H9 (cell line): ENCODE measurements at regions not wholly inside any gene's neighbourhood (a gene's known extent, or its start where the extent isn't known, plus 50 kb on each side); places are given as distances from the start of the nearest gene placed in this dataset.

Source experiments
- DNase-seq: peaks from one replicate; pipeline ENCODE4 v3.0.0-alpha.2; 2017
- H2AFZ ChIP-seq: one replicate; pipeline ENCODE4 v1.6.1; 2013; ENCODE audit warnings: mild to moderate bottlenecking, low read length, control low read depth, moderate library complexity
- H2AK5ac ChIP-seq: 2 replicates; pipeline ENCODE4 v1.6.1; 2013; ENCODE audit warnings: low read length, control low read depth, mixed read lengths; ENCODE audit not compliant: insufficient read length
- H2BK120ac ChIP-seq: one replicate; pipeline ENCODE4 v1.6.1; 2013; ENCODE audit warnings: low read depth, mild to moderate bottlenecking, low read length, control low read depth, inconsistent platforms; ENCODE audit not compliant: poor library complexity, severe bottlenecking
- H2BK12ac ChIP-seq: 2 replicates; pipeline ENCODE4 v1.6.1; 2013; ENCODE audit warnings: low read length, control low read depth, mixed read lengths, low read depth; ENCODE audit not compliant: insufficient read length
- H2BK15ac ChIP-seq: 2 replicates; pipeline ENCODE4 v1.6.1; 2013; ENCODE audit warnings: low read depth, low read length, control low read depth
- H2BK20ac ChIP-seq: one replicate; pipeline ENCODE4 v1.6.1; 2013; ENCODE audit warnings: low read depth, mild to moderate bottlenecking, low read length, control low read depth, inconsistent platforms; ENCODE audit not compliant: poor library complexity, severe bottlenecking
- H2BK5ac ChIP-seq: 2 replicates; pipeline ENCODE4 v1.6.1; 2013; ENCODE audit warnings: low read length, control low read depth, mixed read lengths; ENCODE audit not compliant: insufficient read length
- H3K14ac ChIP-seq: 2 replicates; pipeline ENCODE4 v1.6.1; 2013; ENCODE audit warnings: low read length, control low read depth; ENCODE audit not compliant: insufficient read depth
- H3K18ac ChIP-seq: 2 replicates; pipeline ENCODE4 v1.6.1; 2013; ENCODE audit warnings: low read depth, mild to moderate bottlenecking, mixed read lengths, low read length, control low read depth; ENCODE audit not compliant: insufficient read length
- H3K23ac ChIP-seq: 2 replicates; pipeline ENCODE4 v1.6.1; 2013; ENCODE audit warnings: low read length, control low read depth, mixed read lengths, low read depth; ENCODE audit not compliant: insufficient read length
- H3K23me2 ChIP-seq: 2 replicates; pipeline ENCODE4 v1.6.1; 2013; ENCODE audit warnings: low read depth, mild to moderate bottlenecking, mixed read lengths, low read length, control low read depth; ENCODE audit not compliant: insufficient read length, poor library complexity, severe bottlenecking
- H3K27ac ChIP-seq: 2 replicates; pipeline ENCODE4 v1.5.1; 2013; ENCODE audit warnings: low read length, control low read depth, mixed read lengths, low read depth; ENCODE audit not compliant: insufficient read length
- H3K27me3 ChIP-seq: 2 replicates; pipeline ENCODE4 v1.6.1; 2013; ENCODE audit warnings: low read length, control low read depth, inconsistent platforms; ENCODE audit not compliant: insufficient read depth
- H3K4ac ChIP-seq: 2 replicates; pipeline ENCODE4 v1.6.1; 2013; ENCODE audit warnings: low read depth, mild to moderate bottlenecking, control low read depth, inconsistent platforms, low read length, moderate library complexity
- H3K4me1 ChIP-seq: 2 replicates; pipeline ENCODE4 v1.6.1; 2013; ENCODE audit warnings: low read length, control low read depth, inconsistent platforms; ENCODE audit not compliant: insufficient read depth
- H3K4me2 ChIP-seq: 2 replicates; pipeline ENCODE4 v1.6.1; 2013; ENCODE audit warnings: low read length, control low read depth, mixed read lengths; ENCODE audit not compliant: insufficient read length, insufficient read depth
- H3K56ac ChIP-seq: 2 replicates; pipeline ENCODE4 v1.6.1; 2013; ENCODE audit warnings: low read depth, mild to moderate bottlenecking, mixed read lengths, low read length, control low read depth; ENCODE audit not compliant: insufficient read length
- H3K79me1 ChIP-seq: 2 replicates; pipeline ENCODE4 v1.6.1; 2013; ENCODE audit warnings: low read depth, mild to moderate bottlenecking, moderate library complexity, low read length, control low read depth, inconsistent platforms; ENCODE audit not compliant: insufficient read depth, poor library complexity, severe bottlenecking
- H3K79me2 ChIP-seq: 2 replicates; pipeline ENCODE4 v1.6.1; 2013; ENCODE audit warnings: low read length, control low read depth, inconsistent platforms; ENCODE audit not compliant: insufficient read depth
- H3K9ac ChIP-seq: 2 replicates; pipeline ENCODE4 v1.6.1; 2013; ENCODE audit warnings: low read length, control low read depth, mixed read lengths; ENCODE audit not compliant: insufficient read length; ENCODE audit errors: extremely low read depth
- H3K9me3 ChIP-seq: one replicate; pipeline ENCODE4 v1.6.1; 2013; ENCODE audit warnings: low read depth, low read length, inconsistent platforms; ENCODE audit not compliant: control insufficient read depth
- H3T11ph ChIP-seq: one replicate; pipeline ENCODE4 v1.6.1; 2013; ENCODE audit warnings: mild to moderate bottlenecking, low read length, control low read depth, inconsistent platforms
- H4K20me1 ChIP-seq: one replicate; pipeline ENCODE4 v1.6.1; 2013; ENCODE audit not compliant: control insufficient read depth, insufficient read length, insufficient read depth
- H4K5ac ChIP-seq: 2 replicates; pipeline ENCODE4 v1.6.1; 2013; ENCODE audit warnings: low read depth, mild to moderate bottlenecking, mixed read lengths, low read length, control low read depth; ENCODE audit not compliant: insufficient read length
- H4K8ac ChIP-seq: replicated peaks from 2 replicates; pipeline ENCODE4 v1.6.1; 2013; ENCODE audit warnings: low read length, control low read depth, mixed read lengths, low read depth; ENCODE audit not compliant: insufficient read length
- H4K91ac ChIP-seq: 2 replicates; pipeline ENCODE4 v1.6.1; 2013; ENCODE audit warnings: low read depth, mild to moderate bottlenecking, moderate library complexity, mixed read lengths, low read length, control low read depth; ENCODE audit not compliant: insufficient read length
- H3K27ac Mint-ChIP-seq, 3 experiments: 2 replicates in 2 of 3; 3 replicates in 1 of 3; pipeline ENCODE4 v1.8.0; 2020 to 2021; ENCODE audit warnings: mixed read lengths in 3 of 3, mild to moderate bottlenecking in 1 of 3, moderate library complexity in 1 of 3
- H3K27me3 Mint-ChIP-seq: 2 replicates; pipeline ENCODE4 v1.8.0; 2021; ENCODE audit warnings: low read depth, mild to moderate bottlenecking, moderate library complexity, mixed read lengths
- H3K36me3 Mint-ChIP-seq, 3 experiments: 2 replicates in 2 of 3; 3 replicates in 1 of 3; pipeline ENCODE4 v1.8.0; 2020 to 2021; ENCODE audit warnings: low read depth in 3 of 3, mixed read lengths in 3 of 3; ENCODE audit not compliant: insufficient read depth in 1 of 3
- H3K4me1 Mint-ChIP-seq, 2 experiments: 2 replicates each; pipeline ENCODE4 v1.8.0; 2020; ENCODE audit warnings: mixed read lengths in 2 of 2
- H3K4me3 Mint-ChIP-seq, 2 experiments: 2 replicates in 1 of 2; 3 replicates in 1 of 2; pipeline ENCODE4 v1.8.0; 2020 to 2021; ENCODE audit warnings: mild to moderate bottlenecking in 2 of 2, mixed read lengths in 2 of 2, moderate library complexity in 1 of 2
- H3K9me3 Mint-ChIP-seq, 2 experiments: 2 replicates in 1 of 2; 3 replicates in 1 of 2; pipeline ENCODE4 v1.8.0; 2020; ENCODE audit warnings: mild to moderate bottlenecking in 2 of 2, mixed read lengths in 2 of 2, moderate library complexity in 1 of 2
- CTCF ChIP-seq: fragments of 200-600 bp; sonication (generic); conservative IDR thresholded peaks from 3 replicates; pipeline ENCODE4 v1.8.0; 2021; ENCODE audit warnings: antibody characterized with exemption, mild to moderate bottlenecking
- WGBS: extraction: QIAGEN DNeasy Blood & Tissue Kit; methylation state at CpG from one replicate; pipeline ENCODE4 v1.1.7; 2013; ENCODE audit warnings: missing lambda C conversion rate, low lambda C conversion rate, mixed read lengths; ENCODE audit not compliant: insufficient read length; ENCODE audit errors: extremely low coverage; 5-methylcytosine and 5-hydroxymethylcytosine counted together

GRCh38 chr2:175393851-175394250 lies 212.3 kb upstream of the ATP5MC3 start:
- H3K4me1 Mint-ChIP-seq = no peaks in the 10 kb centered on the region

More at GRCh38 chr2:175393851-175394250, 212.3 kb upstream of the ATP5MC3 start:
- Histone ChIP-seq H4K5ac (no peak overlapping the region), H3K14ac (no peak overlapping the region), H2AK5ac (no peak overlapping the region), H3T11ph (no peak overlapping the region), H2BK120ac (no peak overlapping the region), H3K9ac (no peak overlapping the region), H4K8ac (no peak overlapping the region), H3K23ac (no peak overlapping the region), H3K4ac (no peak overlapping the region), H3K56ac (no peak overlapping the region), H3K27ac (no peak overlapping the region), H3K9me3 (no peaks in the 10 kb centered on the region), H3K79me1 (no peaks in the 10 kb centered on the region), H3K23me2 (no peaks in the 10 kb centered on the region), H2BK12ac (no peak overlapping the region), H3K4me1 (no peaks in the 10 kb centered on the region), H3K18ac (no peak overlapping the region), H3K4me2 (no peak overlapping the region), H3K79me2 (no peaks in the 10 kb centered on the region), H3K27me3 (no peaks in the 10 kb centered on the region), H2BK20ac (no peak overlapping the region), H2AFZ (no peak overlapping the region), H2BK5ac (no peak overlapping the region), H4K91ac (no peak overlapping the region), H2BK15ac (no peak overlapping the region), H4K20me1 (no peaks in the 10 kb centered on the region)
- TF ChIP-seq CTCF = no peak
- H3K9me3 Mint-ChIP-seq = no peaks in the 10 kb centered on the region; a peak in 1 of 5 replicates
- no peak overlapping the region for H3K27ac Mint-ChIP-seq
- H3K36me3 Mint-ChIP-seq = no peaks in the 10 kb centered on the region
- H3K4me3 Mint-ChIP-seq = no peak overlapping the region
- no CpG with 5 or more reads among the region's 1 CpG for WGBS
- no peaks in the 10 kb centered on the region; the same call in 1 of the 2 replicates for H3K27me3 Mint-ChIP-seq
- no peak for DNase-seq
